IMR-90 (cell line): ENCODE measurements at regions not wholly inside any gene's neighbourhood (a gene's known extent, or its start where the extent isn't known, plus 50 kb on each side); places are given as distances from the start of the nearest gene placed in this dataset.

ENCODE experiments used
- CEBPB ChIP-seq: IDR thresholded peaks from 2 replicates; pipeline ENCODE4 v1.6.1; 2012; ENCODE audit warnings: low read depth, low read length, improper control_type of control experiment
- CHD1 ChIP-seq: IDR thresholded peaks from 2 replicates; pipeline ENCODE4 v1.6.1; 2012; ENCODE audit warnings: low read depth, low read length, improper control_type of control experiment
- CTCF ChIP-seq: conservative IDR thresholded peaks from 2 replicates; pipeline ENCODE4 v1.5.1; 2012; ENCODE audit warnings: mild to moderate bottlenecking, low read depth, low read length, improper control_type of control experiment
- MAZ ChIP-seq: IDR thresholded peaks from 2 replicates; pipeline ENCODE4 v1.6.1; 2012; ENCODE audit warnings: low read depth, mild to moderate bottlenecking, low read length, improper control_type of control experiment, moderate library complexity, borderline replicate concordance
- MXI1 ChIP-seq: IDR thresholded peaks from 2 replicates; pipeline ENCODE4 v1.6.1; 2012; ENCODE audit warnings: low read depth, mild to moderate bottlenecking, low read length, moderate library complexity, borderline replicate concordance
- POLR2A ChIP-seq: IDR thresholded peaks from 2 replicates; pipeline ENCODE4 v1.6.1; 2012; ENCODE audit warnings: mild to moderate bottlenecking, low read depth, low read length
- RCOR1 ChIP-seq: IDR thresholded peaks from 2 replicates; pipeline ENCODE4 v1.6.1; 2012; ENCODE audit warnings: mild to moderate bottlenecking, low read length, improper control_type of control experiment; ENCODE audit not compliant: insufficient replicate concordance
- SMC3 ChIP-seq: fragments of 150-350 bp; IDR thresholded peaks from 2 replicates; pipeline ENCODE4 v1.6.1; 2016; ENCODE audit warnings: low read depth, mild to moderate bottlenecking, antibody characterized with exemption, low read length, moderate library complexity

- TF ChIP-seq MAZ = no peak
- no peak for TF ChIP-seq CTCF
- no peak for TF ChIP-seq POLR2A
- TF ChIP-seq CEBPB = no peak
- TF ChIP-seq RCOR1 = no peak
- no peak for TF ChIP-seq CHD1
- no peak for TF ChIP-seq MXI1
- TF ChIP-seq SMC3 = no peak
Observed at GRCh38 chr14:48289701-48290100, 614.3 kb upstream of the MDGA2 start.
